Stimulated activated CD4-positive, alpha-beta T cell treated with anti-CD3 and anti-CD28 coated beads, Interleukin-2, amount 100 ng/mL, for 48 hours (primary cell): ENCODE measurements at regions not wholly inside any gene's neighbourhood (a gene's known extent, or its start where the extent isn't known, plus 50 kb on each side); places are given as distances from the start of the nearest gene placed in this dataset.
"Not testable (repeated sequence)": the region's sequence is repeated elsewhere in the genome, so short reads cannot be mapped to it uniquely, and the experiment has no call there.

Source experiments
- DNase-seq, 2 donors: peaks; one replicate each; pipeline ENCODE4 v3.0.0-alpha.2; 2020

DNA sequence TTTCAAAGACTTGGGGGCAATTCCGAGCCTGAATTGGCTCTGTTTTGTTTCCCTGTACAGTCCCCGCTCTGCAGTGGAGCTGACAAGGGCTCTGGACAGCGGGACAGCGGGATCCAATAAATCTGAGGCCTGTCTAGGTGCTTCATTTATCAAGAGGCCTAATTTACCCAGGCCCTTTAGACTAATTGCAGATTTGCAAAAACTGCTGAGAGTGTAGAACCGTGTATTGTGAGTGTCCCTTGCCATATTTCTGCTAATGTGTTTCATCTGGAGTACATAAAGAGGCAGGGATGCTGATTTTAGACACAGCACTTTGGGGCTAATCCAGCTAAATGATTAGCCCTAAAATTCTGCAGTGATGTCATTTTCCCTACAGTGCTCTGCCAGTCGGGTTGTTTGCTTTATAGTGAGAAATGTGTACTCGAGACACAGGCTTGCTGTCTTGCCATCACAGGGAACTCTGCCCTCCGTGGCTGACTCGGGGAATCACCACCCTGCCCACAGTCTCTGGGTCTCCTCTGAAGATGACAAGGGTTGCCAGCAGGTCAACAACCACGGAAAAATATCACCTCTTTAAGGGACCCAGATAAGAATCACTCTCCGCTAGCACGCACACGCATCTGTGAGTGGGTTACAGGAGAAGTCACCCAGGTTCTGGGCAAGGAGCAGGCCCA, 592.0 kb downstream of the BNC2 start:
- DNase-seq, result no peak

DNA sequence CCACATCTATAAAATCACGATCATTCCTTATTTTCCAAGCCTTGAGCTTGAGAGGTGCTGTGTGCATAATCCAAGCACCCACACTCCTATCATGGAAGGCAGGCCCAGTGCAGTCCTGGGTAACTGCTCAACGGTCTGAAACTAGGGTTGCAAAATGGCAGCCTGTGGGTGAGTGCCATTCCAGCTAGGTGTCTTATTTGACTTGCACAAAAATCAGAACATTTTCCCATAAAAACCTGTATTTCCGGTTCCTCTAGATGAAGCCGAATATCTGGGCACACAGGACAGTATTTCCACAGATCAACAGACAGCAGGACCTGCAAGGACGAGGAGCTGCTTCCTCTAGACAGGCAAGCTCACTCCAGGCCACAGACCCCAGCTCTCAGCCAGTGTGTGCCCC, 588.8 kb downstream of the BNC2 start:
- no peak for DNase-seq

DNA sequence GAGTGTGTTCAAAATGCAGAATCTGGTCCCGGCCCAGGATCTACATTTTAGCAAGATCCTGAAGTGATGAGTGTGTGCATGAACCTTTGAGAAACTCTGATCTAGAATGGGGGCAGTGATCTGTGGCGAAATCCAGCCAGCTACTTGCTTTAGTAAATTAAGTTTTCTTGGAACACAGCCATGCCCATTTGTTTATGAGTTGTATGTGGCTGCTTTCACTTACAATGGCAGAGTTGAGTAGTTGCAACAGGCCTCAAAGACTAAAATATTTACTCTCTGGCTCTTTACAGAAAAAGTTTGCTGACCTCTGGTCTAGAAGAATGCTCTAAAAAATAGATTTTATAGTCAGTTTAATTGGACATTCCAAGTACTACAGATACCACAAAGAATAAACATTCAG, 588.3 kb downstream of the BNC2 start:
- no peak for DNase-seq

DNA sequence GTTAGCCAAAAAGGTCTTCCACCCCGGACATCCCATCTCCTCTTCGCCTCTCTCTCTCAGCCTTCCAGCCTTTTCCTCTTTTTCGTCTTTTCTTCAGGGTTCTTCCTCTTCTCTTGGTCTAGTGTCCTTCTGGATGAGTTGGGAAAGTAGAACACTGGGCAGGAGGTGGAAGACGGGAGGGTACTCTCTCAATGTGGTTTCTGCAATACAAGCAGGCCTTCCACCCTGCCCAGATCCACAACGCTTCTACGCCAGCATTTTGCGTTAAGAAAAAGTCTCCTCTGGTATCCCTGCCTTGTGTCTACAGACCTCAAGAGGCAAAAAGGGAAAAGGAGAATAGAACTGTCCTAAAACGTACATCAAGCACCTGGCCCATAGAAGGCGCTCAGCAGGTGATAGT, 587.8 kb downstream of the BNC2 start:
- DNase-seq, result no peak

DNA sequence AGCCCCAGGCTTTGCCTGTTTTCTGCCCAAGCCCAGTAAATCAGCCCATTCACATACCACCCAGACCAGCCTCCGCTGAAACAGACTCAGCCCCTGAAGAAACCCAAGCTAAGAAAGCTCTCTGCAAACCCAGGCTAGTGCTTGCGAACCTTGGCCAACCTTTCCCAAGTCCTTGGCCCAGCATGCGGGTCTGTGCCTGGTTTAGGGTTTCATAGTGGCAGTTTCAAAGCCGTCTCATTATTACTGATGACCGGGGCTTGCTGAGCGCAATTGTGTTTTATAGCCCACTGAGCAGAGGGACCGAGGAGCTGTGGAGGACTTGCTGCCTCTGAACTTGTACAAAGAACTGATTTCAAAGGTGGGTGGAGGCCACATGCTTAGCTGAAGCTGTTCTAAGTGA, 584.3 kb downstream of the BNC2 start:
- DNase-seq, result no peak

DNA sequence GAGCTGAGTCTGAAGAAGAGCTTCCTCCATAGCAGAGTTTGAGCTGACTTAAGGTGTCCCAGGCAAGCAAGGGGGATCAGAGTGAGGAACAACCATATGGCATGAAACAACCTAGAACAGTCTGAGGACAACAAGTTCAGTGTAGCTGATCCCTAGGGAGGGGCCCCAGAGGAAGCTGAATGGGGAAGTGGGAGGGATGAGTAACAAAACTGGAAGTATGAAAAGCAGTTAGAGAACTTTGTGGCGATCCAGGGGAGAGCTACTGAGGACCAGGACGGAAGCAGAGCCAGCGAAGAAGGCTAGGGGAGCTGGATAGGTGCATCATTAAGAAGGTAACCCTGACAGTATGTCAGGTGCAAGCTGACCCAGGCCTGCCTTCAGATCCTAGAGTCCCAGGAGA, 580.8 kb downstream of the BNC2 start:
- no peak for DNase-seq

DNA sequence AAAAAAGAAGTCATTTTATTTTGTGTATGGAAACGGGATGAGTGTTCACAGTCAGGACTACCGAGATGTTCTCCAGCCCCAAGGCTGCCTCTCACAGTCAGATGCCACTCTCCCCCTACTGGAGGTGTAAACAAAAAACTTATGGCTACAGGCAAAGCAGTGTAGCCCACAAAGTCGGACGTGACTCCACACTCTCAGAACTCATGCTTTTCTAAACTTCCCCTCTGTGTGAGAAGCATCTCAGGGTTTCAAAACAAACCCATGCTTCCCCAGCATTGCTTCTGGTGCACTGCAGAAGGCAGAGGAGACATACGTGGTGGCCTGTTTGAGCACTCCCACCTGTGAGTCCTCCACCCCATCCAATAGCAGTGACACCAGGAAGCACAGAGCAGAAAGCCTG, 580.3 kb downstream of the BNC2 start:
- DNase-seq, result no peak

DNA sequence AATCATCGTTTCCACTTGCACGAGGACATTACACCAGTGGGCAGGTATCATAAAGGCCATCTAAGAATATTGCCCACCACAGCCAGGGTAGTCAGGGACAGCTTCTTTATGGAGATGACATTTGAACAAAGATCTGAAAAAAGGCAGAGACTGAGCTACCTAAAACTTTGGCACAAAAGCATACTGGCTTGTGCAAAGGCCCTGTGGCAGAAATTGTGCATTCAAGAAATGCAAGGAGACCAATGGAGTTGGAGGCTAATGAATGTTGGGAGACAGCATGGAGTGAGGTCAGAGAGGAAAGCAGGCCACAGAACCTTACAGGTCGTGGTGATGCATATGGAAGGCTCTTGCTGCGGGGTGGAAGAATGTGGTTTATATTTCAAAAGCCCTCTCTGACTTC, 578.5 kb downstream of the BNC2 start:
- no peak for DNase-seq

DNA sequence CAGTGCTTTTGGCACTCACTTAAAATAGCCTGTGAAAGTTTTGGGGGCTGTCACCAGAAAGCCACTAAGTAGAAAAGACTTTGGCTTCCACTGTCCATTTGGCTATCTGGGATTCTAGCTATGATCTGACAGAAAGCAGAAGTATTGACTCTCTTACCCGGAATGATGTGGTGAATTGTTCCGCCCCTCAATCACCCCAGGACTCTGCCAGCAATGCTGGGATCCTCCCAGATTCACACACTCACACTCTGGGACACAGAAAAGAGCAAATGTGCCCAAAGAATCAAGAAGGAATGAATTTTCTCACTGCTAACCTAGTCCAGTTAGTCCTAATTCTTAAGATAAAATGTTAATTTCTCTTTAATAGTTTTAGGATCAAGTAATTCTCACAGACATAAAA, 576.9 kb downstream of the BNC2 start:
- DNase-seq, result no peak

DNA sequence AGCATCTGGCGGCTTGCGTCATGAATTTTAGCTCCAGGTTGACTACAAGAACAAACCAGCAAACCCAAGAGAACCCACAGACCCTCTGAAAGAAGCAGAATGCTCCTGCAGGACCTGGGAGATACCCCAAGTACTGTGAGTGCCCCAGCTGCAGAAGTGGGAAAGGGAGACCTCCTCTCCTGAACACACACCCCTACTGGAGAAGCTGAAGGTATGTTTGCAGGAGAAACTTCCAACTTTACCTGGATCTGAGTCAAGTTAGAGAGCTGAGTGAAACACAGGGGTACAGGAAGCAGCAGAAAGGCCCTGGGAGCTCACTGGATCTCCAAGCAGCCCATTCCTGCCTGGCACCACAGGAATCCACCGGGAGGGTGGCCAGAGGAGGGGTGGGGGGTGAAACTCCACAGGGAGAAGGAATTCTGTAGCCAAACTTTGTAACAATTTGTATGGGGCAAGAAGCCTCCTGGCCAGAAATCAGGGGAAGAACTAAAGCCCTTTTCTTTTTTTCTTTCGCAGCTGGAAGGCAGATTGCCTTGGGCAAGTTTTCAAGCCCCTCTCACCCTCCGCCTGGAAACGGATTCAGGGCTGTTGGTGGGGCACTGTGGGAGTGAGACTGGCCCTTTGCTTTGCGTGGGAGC, 576.2 kb downstream of the BNC2 start:
- no peak for DNase-seq

DNA sequence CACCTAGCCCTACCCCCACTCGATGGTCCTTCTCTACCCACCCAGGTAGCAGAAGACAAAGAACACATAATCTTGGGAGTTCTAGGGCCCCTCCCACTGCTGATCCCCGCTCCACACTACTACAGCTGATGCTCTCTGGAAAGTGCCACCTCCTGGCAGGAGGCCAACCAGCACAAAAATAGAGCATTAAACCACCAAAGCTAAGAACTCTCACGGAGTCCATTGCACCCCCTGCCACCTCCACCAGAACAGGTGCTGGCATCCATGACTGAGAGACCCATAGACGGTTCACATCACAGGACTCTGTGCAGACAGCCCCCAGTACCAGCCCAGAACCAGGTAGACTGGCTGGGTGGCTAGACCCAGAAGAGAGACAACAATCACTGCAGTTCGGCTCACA, 575.5 kb downstream of the BNC2 start:
- not testable (repeated sequence) for DNase-seq

DNA sequence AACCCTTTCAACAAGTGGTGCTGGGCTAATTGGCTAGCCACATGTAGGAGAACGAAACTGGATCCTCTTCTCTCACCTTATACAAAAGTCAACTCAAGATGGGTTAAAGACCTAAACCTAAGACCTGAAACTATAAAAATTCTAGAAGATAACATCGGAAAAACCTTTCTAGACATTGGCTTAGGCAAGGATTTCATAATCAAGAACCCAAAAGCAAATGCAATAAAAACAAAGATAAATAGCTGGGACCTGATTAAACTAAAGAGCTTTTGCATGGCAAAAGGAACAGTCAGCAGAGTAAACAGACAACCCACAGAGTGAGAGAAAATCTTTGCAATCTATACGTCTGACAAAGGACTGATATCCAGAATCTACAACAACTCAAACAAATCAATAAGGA, 571.1 kb downstream of the BNC2 start:
- not testable (repeated sequence) for DNase-seq

DNA sequence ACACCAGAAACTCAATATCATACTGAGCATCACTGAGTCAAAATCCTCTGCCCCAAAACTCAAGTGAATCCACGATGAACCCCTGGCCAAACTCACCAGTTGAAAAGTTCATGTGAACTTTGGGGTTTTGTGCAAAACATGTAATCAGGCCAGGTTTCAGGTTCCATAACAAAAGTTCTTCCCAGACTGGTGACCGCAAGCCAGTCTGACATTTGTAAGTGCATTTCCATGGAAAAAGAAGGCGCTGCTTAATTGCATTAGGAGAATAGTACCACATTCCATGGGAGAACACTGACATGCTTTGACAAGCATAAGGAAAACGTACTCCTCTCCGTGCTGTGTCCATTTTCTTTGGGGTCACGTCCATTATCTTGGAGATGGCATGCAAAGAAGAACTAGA, 567.0 kb downstream of the BNC2 start:
- DNase-seq, result no peak

DNA sequence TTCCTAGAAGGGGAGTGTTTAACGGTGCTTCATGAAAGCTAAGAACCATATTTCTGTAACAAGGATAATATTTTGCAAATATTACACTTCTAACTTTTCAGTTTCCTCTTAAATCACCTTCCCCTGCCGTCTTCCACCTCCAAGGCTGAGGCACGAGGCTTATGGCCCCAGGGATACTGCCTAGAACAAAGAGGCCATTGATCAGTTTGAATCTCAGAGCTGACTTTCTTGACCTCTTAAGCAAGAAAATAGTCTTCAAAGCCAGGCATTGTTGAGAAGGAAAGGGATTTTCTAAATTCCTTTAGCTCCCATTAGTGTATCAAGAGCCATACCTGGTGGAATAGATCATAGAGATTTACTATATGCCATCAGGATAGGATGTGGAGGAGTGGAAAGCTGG, 566.2 kb downstream of the BNC2 start:
- no peak for DNase-seq

DNA sequence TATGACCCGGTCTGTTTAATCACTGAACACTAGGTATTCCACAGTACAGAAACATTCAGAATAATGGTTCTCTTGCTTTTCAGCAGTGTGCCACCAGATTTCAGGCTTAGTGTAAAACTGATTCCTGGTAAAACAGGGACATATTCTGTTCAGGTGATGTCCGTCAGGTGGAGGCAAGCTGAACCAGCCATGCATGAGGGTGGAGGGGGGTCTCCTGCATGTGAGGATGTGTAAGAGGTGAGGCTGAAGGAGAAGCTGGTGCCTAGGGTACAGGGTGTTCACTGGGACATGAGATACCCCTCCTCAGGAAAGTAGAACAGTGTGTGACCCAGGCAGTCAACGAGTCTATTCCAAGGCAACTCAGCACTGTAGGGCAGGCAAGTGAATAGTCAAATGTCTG, 563.9 kb downstream of the BNC2 start:
- no peak for DNase-seq

DNA sequence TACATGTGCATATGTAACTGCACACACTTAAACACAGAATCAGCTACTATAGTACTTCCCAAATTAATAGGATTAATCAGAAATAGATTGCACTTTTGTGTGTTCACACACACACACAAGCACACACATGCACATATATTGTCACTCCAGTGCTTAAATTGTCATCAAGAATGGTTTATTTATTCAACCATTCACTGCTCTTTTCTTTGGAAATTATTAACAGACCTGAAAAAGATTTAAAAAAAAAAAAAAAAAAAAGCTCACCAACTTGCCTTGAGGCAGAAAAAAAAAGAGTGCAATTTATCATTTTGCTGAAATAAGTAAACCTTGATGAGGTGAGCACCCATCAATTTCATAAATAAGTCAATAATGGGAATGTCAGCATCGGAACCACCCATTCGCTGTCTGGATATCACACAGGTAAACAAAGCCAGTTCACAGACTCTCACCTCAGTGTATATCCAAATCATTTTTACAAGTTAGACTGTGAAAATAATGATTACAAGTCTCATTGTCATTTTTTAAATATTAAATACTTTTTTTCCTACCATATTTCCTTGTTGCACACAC, 562.8 kb downstream of the BNC2 start:
- DNase-seq, result no peak

DNA sequence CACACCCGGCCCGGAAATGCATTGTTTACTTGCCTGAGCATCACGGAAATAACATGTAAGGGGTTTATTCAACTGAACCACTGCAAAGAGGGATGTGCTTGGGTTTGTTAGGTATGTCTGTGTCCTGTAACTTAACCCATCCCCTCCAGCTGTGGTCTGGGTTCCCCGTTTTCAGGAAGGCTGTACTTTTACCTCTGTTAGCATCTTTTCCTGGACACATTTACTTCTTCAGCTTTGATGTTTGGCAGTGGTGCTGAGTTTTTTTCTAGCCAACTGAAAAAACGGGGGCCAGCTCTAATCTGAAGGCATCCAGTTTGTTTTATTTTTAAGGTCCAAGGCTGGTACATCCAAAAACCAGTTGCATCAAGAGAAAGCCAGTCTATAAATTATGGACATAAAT, 561.8 kb downstream of the BNC2 start:
- no peak for DNase-seq

DNA sequence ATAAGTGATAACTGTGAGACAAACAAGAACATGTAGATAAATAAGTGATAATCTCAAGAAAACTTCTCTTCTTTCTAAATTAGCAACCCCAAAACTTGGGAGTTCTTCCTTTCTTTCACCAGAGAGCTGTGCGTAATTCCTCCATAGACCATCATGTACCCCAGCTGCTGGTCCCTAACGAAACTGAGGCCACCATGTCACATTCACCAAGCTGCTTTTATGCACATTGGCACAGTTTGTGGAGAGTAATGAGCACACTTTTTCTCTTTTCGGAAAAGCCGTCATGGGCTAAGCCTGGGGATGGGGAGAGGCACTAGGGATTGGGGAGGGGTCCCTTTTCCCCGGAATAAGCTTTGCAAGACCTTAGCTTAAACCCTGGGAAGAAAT, 561.4 kb downstream of the BNC2 start:
- no peak for DNase-seq

DNA sequence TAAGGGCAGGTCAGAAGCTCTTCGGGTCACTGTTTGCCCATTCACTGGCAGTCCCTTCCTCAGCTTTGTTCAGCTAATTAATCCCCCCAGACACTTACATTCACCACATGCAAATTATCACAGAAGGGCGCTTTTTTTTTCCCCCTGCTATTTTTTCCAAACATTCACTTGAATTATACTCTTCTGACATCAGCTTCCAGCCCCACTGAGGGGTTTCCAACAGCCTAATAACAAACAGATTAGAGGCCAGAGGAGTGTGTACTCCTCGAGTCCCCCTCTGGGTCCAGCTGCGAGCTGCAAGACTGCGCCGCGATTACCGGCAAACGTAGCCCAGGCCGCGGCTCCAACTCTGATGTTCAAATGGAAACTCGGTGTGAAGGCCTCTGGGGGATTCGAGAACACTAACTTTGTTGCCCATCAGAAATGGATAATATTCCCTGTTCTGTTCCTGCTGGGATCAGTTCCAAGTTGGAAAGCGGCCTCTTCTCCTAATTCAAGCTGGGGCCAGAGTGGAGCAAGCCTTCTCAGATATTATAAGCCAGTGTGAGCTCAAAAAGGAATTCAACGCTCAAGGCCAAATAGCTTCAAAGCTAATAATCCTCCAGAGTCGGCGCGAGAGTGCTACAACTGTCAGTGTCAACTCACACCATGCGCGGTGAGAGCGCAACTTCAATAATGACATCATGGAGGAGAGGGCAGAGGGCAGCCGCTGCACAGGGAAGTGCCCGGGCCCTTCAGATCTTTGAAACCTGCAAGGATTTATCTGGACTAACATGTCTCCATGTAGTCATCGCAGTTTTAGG, 560.8 kb downstream of the BNC2 start:
- DNase-seq, result no peak

DNA sequence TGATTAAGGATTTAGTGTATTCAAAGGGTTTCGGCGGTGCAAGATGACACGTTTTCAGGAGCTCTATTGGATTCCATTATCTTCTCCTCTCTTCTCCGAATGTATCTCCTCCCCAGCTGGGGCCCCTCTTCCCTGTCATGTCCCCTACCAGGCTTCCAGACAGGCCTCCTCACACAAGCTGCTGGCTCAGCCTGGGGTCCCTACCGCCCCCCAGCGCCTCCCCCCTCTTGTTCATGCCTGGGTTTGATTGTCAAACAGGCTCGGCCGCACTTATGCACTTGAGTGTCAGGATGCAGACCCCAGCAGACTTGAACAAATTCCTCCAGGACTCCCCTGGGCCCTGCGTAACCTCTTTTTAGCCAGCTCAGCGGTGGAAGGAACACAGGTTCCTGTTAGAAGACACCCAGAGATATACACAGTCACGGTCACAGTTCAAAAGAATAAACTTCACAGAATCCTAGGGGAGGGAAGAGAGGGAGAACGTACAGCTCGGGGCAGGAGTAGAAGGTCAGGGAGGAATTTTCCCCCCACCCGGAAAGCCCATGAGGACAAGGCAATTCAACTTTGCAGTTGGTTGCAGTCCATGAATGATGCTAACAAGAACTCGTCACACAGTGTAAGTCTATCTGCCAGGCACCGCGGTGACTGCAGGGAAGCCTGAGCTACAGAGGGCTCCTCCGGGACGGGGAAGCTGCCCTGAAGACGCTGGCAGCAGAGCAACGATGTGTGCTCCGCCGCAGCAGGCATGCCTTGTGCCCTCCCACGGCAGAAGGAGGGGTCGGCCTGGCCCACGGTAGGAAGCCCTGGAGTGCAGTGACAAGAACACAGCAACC, 560.0 kb downstream of the BNC2 start:
- DNase-seq, result no peak

DNA sequence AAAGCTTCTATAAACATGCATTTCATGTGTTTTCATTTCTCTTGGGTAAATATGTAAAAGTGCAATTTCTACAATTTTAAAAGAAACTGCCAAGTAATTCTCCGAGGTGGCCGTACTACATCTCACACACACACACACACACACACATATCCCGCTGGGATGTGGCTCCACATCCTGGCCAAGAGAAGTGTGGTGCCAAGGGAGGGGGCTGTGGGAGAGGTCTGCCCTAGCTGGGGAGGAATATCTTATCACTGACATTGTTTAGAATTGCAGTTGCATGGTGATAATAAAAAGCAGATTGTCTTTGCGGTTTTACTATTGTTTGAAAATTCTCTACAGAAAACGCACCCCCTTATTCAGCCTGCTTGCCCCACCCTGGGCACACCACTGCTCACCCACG, 558.4 kb downstream of the BNC2 start:
- DNase-seq, result no peak

DNA sequence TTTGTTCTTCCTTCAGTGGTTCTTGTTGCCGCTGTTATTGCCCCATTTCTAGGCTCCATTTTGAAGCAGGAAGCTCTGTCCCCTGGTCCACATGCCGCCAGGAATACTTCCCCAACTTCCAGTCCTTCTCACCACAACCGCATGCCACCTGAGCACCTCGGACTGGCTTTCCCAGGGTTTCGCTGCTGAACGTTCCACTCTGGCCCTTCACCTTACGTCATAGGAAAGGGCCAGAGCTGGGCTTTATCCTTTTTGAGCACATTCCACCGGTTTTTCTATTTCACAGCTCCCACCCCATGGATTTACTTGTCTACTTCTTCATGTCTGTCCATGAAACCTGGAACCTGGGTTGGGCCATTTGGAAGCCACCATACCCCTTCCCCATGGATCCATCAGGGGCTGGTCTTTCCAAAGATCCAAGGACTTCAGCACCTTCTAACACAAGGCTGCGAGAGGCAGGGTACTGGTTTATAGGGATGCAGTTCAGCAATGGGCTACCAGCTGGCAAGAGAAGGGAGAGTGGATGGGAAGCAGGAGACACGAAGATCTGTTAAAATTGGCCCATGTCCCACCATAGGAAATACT, 557.4 kb downstream of the BNC2 start:
- no peak for DNase-seq

DNA sequence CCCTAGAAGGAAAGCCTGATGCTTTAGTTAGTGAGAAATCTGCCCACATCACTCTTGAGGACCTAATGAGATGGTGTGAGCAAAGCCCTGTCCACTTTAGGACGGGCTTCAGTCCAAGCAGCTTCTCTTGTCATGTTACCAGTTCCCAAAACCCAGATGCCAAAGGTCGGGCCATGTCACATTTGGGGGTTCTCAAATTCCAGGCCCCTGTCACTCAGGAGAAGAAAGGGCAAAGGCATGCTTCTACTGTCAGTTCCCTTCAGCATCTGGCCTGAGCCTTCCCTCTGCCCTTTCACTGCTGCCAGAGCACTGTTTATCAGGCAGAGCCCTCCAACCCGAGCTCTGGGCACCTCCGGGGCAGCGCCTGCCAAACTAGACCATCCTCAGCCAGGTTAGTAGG, 556.0 kb downstream of the BNC2 start:
- no peak for DNase-seq
